Activated effector memory CD4-positive, alpha-beta T cell treated with anti-CD3 and anti-CD28 coated beads, Interleukin-2, amount 50 U/mL, for 16 hours (primary cell): ENCODE measurements at regions not wholly inside any gene's neighbourhood (a gene's known extent, or its start where the extent isn't known, plus 50 kb on each side); places are given as distances from the start of the nearest gene placed in this dataset.

Experiments used
- DNase-seq: peaks from one replicate; pipeline ENCODE4 v3.0.0-alpha.2; 2020

DNA sequence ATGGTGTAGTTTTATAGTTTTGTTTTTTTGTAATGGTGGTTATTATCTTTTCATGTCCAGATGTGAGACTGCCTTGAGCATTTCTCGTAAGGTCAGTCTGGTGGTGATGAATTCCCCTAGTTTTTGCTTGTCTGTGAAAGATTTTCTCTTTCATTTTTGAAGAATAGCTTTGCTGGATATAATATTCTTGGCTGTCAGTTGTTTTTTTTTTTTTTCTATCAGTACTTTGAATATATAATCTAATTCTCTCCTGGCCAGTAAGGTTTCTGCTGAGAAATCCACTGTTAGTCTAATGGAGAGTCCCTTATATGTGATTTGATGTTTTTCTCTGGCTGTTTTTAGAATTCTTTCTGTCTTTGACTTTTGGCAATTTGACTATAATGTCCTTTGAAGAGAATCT lies 106.9 kb downstream of the CARTPT start:
- no peak for DNase-seq

DNA sequence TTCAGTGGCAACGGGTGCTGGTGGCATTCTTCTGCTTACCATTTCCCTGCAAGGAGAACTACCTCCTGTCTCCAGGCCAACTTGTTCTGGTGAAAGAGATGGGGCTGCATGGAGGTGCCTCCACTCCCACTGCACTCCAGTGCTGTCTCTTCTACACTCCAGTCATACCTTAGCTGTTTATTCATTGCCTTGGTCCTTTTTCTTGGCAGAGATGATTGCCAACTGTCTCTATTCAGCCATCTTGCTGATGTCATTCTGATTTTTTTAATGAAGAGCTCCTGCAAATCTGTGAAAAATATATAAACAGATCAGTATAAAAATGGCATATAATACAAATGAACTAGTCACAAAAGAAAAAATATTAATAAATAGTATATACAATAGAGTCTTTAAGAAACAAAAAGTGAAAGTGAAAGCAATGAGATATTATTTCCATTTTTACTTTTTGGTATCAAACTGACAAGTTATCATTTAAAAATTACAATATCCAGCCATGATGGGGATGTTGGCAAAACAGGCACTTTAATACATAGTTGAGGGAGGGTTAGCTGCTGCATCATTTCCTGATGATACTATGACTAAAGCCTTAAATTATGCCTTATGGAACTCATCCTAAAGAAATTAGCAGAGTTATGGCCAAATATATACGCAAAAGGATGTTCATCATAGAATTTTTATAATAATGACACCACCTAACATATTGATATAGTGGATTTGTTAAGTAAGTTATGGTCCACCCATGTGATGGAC lies 109.4 kb downstream of the CARTPT start:
- DNase-seq = no peak

DNA sequence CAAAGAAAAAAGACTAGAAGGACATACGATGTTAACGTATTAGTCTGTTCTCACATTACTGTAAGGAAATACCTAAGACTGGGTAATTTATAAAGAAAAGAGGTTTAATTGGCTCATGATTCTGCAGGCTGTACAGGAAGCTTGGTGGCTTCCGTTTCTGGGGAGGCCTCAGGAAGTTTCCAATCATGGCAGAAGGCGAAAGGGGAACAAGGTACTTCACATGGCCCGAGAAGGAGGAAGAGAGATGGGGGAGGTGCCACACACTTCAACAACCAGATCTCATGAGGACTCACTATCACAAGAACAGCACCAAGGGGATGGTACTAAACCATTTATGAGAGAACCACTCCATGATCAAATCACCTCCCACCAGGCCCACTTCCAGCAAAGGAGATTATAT lies 110.1 kb downstream of the CARTPT start:
- DNase-seq = no peak

DNA sequence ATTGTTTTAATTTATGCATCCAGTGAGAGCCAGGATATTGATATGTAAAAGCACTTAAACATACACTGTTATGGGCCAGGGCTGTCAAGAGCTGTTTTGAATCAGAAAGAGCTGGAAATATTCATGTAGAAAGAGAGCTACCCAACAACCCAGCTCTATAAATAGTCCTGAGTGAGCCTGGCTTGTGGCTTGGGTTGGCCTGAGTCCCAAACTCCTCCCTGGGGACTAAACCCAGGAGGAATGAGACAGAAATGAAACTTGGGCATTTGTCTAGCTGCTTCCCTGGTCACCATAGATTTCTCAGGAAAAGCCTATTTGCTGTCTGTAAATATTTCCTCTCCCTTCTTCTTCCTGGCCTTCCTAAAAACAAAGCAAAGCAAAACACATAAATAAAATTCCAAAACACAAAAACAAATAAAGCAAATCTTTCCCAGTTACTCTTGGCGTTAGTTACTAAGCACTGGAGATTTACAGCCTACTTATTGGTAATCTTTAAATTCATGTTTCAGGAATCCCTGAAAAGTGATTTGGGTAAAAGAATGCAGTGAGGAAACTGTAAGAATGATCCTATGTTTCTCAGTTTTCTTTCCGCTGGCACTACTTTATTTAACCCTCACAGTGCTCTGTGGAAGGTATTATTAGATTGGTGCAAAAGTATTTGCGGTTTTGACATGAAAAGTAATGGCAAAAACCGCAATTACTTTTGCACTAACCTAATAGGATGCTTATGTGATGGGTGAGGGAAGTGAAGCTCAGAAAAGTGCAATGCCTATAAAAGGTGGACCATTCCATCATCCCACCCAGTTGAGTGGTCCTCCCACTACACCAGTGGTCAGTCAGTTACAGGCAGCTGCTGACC lies 111.8 kb downstream of the CARTPT start:
- DNase-seq = no peak

DNA sequence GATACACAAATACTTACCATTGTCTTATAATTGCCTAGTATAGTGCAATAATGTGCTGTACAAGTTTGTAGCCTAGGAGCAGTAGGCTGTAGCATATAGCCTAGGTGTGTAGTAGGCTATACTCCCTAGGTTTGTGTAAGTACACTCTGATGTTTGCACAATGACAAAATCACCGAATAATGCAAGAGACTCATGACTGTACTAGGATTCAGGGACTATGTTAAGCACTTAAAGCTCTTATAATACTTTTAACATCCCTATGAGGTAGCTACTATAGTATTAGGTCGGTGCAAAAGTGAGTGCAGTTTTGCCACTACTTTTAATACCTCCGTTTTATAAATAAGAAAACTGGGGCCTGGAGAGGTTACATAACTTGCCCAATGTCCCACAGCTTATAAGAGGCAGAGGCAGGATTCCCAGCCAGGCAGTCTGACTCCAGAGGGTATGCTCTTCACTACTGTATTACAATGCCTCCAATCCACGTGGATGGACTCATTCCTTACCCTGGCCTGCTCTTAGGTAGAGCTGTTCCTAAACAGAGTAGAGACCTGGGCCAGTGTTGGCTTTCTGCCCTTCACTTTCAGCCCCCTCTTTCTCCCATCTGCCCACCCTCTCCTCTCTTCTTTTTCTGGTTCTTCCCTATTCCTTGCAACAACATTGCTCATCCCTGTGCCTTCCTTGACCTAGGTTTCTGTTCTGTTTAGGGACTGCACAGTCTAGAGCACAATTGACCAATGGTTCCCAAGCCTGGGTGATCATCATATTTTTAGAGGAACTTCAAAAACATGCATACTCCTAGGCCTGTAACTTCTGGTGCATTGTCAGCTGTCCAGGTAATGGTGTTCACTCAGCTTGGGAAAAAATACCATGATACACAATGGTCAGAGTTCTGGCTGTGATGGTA lies 114.0 kb downstream of the CARTPT start:
- no peak for DNase-seq

DNA sequence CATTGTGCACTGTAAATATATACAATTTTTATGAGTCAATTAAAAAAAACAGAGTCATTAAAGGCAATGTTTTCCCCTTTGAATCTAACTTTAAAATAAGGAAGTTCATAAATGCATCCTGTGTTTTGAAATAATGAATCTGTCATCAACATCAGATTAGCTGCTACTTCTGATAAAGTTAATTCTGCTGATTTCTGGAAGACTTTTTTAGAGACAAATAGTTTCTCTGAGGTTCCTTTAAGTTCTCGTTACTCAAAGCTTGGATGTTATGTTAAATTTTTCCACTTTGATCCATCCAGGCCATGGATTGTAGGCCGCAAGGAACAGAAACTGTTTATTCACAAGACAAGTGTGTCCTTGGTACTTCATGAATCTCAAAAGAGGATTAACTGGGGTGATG lies 115.5 kb downstream of the CARTPT start:
- DNase-seq = no peak

DNA sequence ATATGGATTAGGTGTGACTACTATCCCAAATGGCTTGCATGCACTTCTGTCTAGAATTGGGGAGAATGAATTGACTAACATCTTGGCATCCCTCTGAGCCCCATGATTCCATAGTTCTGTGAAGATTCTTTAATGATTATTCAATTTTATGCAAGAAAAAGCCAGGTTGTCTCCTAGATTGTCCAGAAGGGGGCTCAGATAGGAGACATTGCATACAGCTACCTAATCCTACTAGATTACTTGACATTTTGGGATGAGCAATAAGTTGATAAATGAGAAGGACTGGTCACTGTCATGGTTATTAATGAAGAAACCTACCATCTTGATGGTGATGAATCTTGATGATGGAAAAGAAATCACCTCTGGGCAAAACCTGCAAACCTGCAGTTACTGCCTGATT lies 117.0 kb downstream of the CARTPT start:
- DNase-seq = no peak

DNA sequence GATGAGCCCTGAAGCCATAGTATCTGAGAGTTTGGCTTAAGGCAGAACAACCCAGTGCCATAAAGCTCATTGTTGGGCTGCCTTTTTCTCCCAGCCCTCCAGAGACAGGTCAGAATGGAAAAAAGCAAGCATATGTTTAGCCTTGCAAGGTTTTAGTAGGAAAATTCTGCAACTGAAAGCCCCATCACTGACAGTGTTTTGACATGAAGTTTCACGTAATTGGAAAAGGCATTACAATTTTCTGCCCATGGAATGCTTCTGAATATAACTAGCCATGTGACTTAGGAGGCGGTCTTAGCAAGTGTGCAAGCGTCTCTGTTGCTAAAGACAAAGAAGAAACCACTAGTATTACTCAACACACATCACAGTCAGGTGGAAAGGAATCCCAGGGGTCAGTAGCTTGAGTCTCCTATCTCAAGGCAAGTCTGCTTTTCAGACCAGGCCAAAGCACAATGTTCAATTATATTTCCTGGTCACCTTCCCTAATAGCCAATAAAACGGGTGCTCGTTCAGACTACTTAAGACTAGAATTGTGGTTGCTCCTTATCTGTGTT lies 117.6 kb downstream of the CARTPT start:
- DNase-seq = no peak

DNA sequence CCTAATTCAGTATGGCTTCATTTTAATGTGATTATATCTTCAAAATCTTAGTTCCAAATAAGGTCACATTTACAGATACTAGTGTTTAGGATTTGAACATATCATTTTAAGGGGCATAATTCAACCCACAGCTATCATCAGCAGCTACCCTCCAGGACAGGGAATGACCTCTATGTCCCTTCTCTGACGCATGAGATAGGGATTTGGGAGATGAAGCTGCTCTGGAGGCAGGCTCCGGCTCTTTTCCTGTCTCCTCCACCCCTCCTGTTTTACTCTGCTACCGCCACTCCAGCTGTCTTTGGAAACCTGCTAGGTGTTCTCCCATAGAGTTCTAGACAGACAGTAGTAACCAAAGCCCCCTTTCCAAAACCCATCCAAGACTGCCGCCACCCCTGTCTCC lies 119.2 kb downstream of the CARTPT start:
- no peak for DNase-seq

DNA sequence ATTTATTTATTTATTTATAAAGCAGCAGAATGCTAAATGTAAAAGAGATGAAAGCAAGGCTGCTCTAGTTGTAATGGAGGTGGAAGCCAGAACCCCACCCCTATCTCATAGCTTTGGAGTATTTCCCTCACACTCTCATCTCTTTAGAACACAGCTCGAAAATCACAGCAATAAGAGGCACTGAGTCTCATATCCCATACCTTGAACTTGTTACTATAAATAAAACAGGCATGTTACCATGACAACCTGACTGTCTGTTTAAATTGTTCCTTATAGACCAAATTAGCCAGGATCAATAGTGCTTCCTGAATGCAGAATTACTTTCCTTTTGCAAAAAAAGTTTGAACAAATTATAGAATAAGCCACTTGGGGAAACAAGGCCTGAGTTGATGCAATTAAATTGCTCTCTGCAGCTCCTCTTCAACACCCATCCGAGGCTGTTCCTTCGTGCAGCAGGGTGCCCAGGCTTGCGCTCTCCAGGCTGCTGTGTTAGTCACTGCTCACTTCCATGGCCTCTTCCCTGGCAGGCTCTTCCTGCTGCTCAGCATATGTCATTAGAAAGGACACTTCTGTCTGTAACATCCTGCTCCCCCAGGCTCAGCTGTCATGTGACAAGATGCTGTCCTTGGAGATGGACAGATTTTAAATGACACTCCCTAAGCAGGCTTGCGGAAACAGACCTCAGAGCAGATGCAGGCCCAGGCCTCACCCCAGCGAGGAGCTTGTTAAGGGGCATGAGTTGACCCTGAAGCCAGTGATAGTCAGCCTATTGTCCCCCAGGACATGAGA lies 120.2 kb downstream of the CARTPT start:
- DNase-seq = no peak

DNA sequence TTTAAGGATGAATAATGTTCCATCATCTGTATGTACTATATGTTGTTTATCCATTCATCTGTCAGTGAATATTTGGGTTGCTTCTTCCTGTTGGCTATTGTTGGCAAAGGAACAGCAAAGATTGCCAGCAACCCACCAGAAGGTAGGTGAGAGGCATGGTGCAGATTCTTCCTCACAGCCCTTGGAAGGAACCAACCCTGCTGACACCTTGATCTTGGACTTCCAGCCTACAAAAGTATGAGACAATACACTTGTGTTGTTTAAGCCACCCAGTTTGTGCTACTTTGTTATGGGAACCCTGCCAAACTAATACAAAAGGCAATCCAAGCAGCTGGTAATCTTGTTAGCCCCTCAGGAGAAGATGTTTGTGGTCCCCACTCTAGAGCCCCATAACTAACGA lies 122.0 kb downstream of the CARTPT start:
- no peak for DNase-seq

DNA sequence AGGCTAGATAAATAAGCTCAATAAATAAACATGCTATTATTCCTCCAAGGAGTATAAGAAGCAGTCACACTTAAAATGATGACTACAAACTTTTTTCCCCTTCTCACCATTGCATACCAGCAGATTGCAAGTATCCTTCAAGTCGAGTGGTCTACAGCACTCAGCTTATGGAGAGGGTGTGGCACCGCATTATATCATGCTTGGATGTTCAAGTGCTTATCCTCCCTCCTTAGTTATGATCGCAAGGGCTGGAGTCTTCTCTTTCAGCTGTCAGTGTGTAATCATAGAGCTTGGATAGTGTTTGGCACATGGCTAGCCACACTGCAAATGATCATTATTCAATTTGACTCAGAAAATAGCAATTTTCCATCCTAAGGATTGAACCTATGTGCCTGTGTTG lies 124.0 kb downstream of the CARTPT start:
- no peak for DNase-seq

DNA sequence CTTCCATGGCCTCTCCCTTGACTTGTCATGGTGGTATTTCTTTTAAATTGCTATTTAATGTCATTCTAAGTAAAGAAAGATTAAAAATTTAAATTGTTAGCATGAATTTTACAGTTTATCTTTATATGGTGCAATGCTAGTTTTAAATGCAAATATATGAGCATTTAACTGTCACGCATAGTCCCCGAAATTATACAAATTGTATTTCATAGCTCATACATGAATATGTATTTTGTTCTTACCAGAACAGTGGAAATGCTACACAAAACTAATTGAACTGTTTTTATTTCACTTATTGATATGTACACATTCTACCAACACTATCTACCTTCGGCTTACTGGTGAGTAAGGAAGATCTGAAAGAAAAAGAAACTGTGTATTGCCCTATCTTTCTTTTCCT lies 125.8 kb downstream of the CARTPT start:
- DNase-seq = no peak

DNA sequence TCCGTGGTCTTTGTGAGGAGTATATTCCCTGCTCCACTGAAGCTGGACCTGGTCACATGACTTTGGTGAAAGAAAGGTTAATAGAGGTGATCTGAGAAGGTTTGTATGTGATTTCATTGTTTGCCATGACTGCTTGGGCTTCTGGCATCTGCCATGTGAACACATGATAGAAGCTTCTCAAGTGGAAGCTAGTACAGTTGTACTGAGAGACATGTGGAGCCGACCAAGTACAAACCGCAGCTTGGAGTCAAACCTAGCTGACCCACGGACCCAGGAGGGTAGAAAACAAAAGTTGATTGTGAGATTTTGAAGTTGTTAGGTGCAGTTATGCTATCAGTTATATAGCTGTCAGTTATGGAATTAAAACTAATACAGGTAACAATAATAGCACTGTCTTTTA lies 140.4 kb downstream of the CARTPT start:
- DNase-seq = no peak

DNA sequence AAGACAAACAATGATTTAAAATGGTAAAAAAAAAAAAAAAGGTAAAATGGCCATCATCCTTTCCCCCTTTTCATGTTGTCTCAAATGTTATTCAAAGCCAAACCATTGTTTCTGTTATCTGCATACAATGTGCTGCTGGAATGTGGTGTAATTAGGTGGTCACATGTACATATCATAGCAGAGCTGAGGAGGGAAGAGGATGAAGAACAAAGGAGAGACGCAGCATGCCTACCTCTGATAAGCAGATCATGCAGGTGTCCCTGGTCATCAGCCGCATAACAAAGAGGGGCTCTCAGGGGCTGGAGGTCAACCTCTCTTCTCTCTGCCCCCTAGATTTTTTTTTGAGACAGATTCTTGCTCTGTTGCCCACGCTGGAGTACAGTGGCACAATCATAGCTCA lies 141.0 kb downstream of the CARTPT start:
- DNase-seq = no peak

DNA sequence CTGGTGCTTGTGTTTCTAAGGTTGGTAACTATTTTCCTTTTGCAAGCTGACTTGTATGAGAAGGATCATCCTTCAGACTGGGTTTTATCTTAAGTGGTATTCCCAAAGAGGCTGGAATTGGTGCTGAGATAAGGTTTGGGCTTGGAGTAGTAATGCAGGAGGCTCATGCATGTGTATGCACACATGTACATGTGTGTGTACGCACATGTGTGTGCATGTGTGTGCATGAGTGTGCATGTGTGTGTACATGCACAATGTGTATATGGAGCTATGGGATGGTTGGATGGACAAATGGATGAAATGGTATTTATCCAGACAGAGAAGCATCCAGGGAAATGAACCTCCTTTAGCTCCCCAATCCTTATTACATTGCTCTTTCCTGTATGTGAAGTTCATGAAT lies 142.6 kb downstream of the CARTPT start:
- DNase-seq = no peak

DNA sequence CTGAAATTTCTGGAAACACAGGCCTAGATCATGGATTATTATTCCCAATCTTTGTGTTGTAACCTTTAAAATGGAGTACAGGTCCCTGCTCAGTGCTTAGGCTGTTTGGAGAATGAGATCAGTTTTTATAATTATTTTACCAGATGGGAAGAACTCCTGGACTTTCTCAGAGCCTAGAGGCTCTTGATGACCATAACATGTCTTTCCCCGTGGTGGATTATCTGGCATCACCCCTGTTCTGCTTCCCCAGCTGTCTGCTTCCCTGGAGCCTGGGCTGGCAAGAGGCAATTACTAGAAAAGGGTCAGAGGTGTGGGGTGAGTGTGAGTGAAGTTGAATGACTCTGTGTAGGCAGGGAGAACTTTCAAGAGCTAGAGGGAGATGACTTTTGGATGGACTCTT lies 143.0 kb downstream of the CARTPT start:
- no peak for DNase-seq

DNA sequence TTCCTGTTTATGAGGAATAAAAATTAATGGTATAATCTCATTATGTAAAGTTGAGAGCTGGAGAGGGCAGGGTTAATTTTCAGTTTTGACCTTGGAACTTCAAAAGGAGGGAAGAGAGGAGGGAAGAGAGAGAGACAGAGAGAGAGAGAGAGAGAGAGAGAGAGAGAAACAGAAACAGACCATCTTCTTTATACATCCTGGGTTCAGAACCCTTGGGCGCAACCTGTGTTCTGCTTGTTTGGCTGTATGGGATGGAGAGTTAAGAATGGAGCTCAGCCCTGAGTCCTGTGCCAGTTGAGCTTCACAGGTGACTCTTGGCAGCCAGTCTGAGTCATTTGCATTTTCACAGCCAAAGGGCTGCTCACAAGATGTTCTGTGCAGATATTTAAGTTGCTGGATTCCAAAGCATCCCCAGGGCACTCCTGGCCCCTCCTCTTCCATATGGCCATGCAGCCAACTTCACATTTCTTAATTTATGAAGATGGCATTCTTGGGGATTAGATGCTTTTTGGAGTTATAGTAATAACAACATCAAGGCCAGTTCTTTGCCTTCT lies 143.5 kb downstream of the CARTPT start:
- no peak for DNase-seq

DNA sequence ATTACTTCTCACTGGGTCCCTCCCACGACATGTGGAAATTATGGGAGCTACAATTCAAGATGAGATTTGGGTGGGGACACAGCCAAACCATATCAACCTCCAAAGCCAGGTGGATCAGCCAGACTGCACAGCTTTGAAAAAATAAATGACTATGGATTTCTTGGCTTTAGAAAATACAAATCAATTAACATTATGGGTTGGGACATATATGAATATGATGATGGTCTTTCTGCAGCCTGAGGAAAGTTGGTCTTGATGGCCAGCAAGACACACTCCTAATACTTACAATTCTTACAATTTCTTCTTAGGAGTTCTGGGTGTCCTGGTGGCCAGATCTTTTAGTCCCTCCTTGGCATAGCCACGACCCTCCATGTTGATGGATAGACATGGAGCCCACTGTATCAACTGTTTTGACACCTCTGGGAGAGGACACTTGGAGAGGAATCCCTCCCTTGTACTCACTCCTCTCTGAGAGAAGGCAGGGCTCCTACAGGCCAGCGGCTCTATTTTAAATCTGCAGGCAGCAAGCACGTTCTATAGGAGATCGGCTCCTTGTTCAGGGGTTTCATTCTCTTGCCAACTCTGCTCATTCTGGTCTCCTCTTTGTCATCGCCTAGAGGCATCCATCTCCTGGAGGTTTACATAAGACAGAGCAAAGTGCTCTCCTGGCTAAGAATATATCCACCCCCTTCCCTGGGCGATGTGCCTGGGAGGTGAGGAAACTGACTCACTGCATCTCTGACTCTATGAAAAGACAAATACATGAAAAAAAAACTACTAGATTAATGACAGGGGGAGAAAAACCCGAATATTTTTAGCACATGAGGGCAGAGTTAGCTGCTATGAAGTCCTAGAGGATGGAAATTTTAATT lies 145.9 kb downstream of the CARTPT start:
- DNase-seq = no peak

DNA sequence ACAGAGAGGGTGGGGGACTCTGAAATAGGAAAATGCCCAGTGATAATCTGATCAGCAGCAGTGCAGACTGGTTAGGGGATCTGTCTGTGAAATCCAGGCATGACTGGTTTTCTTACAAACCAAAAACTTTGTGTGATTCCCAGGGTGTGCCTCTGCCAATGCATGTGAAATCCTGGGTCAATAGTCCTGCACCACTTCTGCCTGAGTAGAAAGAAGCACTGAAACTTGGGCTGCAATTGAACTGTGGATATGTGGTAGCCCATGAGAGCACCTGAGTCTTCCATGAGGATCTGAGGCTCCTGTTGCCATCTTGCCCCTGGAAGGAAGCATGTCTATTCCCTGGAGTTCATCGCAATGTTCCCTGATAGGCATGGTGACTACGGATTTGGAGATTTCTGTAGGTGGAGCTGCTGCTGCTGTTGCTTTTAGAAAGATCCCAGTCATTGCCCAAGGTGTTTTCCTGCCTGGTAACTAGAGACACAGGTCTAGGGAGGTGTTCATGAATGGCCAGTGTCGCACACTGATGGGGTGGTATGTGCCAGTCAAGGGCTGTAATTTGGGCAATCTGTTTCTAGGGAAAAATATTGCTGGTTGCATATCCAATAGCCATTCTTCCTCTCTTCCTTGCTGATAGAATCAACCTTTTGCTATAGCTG lies 146.7 kb downstream of the CARTPT start:
- DNase-seq = no peak
